Liver (tissue), 8 donors: ENCODE measurements at regions not wholly inside any gene's neighbourhood (a gene's known extent, or its start where the extent isn't known, plus 50 kb on each side); places are given as distances from the start of the nearest gene placed in this dataset.

ENCODE experiments used
- DNase-seq: peaks from one replicate; pipeline ENCODE4 v3.0.0-alpha.2; 2017; ENCODE audit warnings: low spot score
- H3K27ac ChIP-seq, 2 donors: one replicate each; pipeline ENCODE4 v1.7.0; 2013; ENCODE audit warnings: inconsistent platforms in 2 of 2, low read length in 2 of 2, control low read depth in 1 of 2, low read depth in 1 of 2, mild to moderate bottlenecking in 1 of 2
- H3K27me3 ChIP-seq, 4 donors: one replicate each; pipeline versions ENCODE4 v1.6.1 to v1.7.0; 2013; ENCODE audit warnings: low read length in 3 of 4, inconsistent platforms in 1 of 4, mild to moderate bottlenecking in 1 of 4, moderate library complexity in 1 of 4; ENCODE audit not compliant: control insufficient read depth in 4 of 4, insufficient read depth in 4 of 4
- H3K36me3 ChIP-seq, 4 donors: one replicate each; pipeline versions ENCODE4 v1.6.1 to v1.7.0; 2013; ENCODE audit warnings: low read length in 3 of 4, mild to moderate bottlenecking in 3 of 4, low read depth in 1 of 4, moderate library complexity in 1 of 4; ENCODE audit not compliant: control insufficient read depth in 4 of 4, insufficient read depth in 3 of 4
- H3K4me1 ChIP-seq, 4 donors: one replicate each; pipeline versions ENCODE4 v1.6.1 to v1.7.0; 2013; ENCODE audit warnings: low read length in 3 of 4, mild to moderate bottlenecking in 3 of 4, moderate library complexity in 1 of 4; ENCODE audit not compliant: control insufficient read depth in 4 of 4, insufficient read depth in 4 of 4
- H3K4me3 ChIP-seq, 3 donors: one replicate each; pipeline versions ENCODE4 v1.6.1 to v1.7.0; 2013; ENCODE audit warnings: low read length in 3 of 3, control low read depth in 1 of 3, low read depth in 1 of 3, mild to moderate bottlenecking in 1 of 3
- H3K9ac ChIP-seq, 2 donors: one replicate each; pipeline ENCODE4 v1.7.0; 2013; ENCODE audit warnings: low read length in 2 of 2, mild to moderate bottlenecking in 2 of 2, moderate library complexity in 2 of 2, control low read depth in 1 of 2, low read depth in 1 of 2
- H3K9me3 ChIP-seq, 4 donors: one replicate each; pipeline versions ENCODE4 v1.6.1 to v1.7.0; 2013; ENCODE audit warnings: low read length in 3 of 4; ENCODE audit not compliant: control insufficient read depth in 4 of 4
- ATF3 ChIP-seq: IDR thresholded peaks from 2 replicates; pipeline ENCODE4 v1.6.1; 2016; ENCODE audit warnings: antibody characterized with exemption
- CTCF ChIP-seq: fragments of 150-350 bp; IDR thresholded peaks from 2 replicates; pipeline ENCODE4 v1.5.1; 2017; ENCODE audit warnings: improper control_type of control experiment, low read depth, low read length; ENCODE audit not compliant: missing input control
- FOXA1 ChIP-seq: IDR thresholded peaks from 2 replicates; pipeline ENCODE4 v1.6.1; 2016; ENCODE audit warnings: antibody characterized with exemption
- FOXA2 ChIP-seq: IDR thresholded peaks from 2 replicates; pipeline ENCODE4 v1.6.1; 2016; ENCODE audit warnings: antibody characterized with exemption
- GABPA ChIP-seq, 2 donors: IDR thresholded peaks in 1 of 2; conservative IDR thresholded peaks in 1 of 2; 2 replicates each; pipeline ENCODE4 v1.6.1; 2016; ENCODE audit warnings: antibody characterized with exemption in 2 of 2, mild to moderate bottlenecking in 1 of 2, moderate library complexity in 1 of 2
- HNF4G ChIP-seq: IDR thresholded peaks from 2 replicates; pipeline ENCODE4 v1.6.1; 2016; ENCODE audit warnings: antibody characterized with exemption
- MAX ChIP-seq: IDR thresholded peaks from 2 replicates; pipeline ENCODE4 v1.6.1; 2016; ENCODE audit warnings: antibody characterized with exemption
- NR2F2 ChIP-seq: IDR thresholded peaks from 2 replicates; pipeline ENCODE4 v1.6.1; 2016; ENCODE audit warnings: antibody characterized with exemption
- RAD21 ChIP-seq, 2 donors: IDR thresholded peaks; 2 replicates each; pipeline ENCODE4 v1.6.1; 2016; ENCODE audit warnings: antibody characterized with exemption in 2 of 2, mild to moderate bottlenecking in 2 of 2
- REST ChIP-seq: IDR thresholded peaks from 2 replicates; pipeline ENCODE4 v1.6.1; 2016; ENCODE audit warnings: antibody characterized with exemption, mild to moderate bottlenecking
- RXRA ChIP-seq, 2 donors: IDR thresholded peaks; 2 replicates each; pipeline ENCODE4 v1.6.1; 2017 to 2018; ENCODE audit warnings: antibody characterized with exemption in 2 of 2, mild to moderate bottlenecking in 1 of 2
- TAF1 ChIP-seq: conservative IDR thresholded peaks from 2 replicates; pipeline ENCODE4 v1.6.1; 2016; ENCODE audit warnings: antibody characterized with exemption, mild to moderate bottlenecking
- YY1 ChIP-seq: IDR thresholded peaks from 2 replicates; pipeline ENCODE4 v1.6.1; 2016; ENCODE audit warnings: antibody characterized with exemption, mild to moderate bottlenecking
- ZBTB33 ChIP-seq: IDR thresholded peaks from 2 replicates; pipeline ENCODE4 v1.6.1; 2016; ENCODE audit warnings: antibody characterized with exemption
- whole genome bisulfite sequencing: extraction: QIAGEN DNeasy Blood & Tissue Kit; methylation state at CpG from one replicate; pipeline ENCODE4 v1.1.7; 2013; 5-methylcytosine and 5-hydroxymethylcytosine counted together
- donor health status: healthy.
- donor health status: healthy.
- donor health status: healthy.
- donor health status: healthy.
- donor health status: healthy.

- whole genome bisulfite sequencing, result 58% methylated on average over 4 of the region's 4 CpGs
- Histone ChIP-seq H3K27me3 (no peaks in the 10 kb centered on the region), H3K9me3 (no peaks in the 10 kb centered on the region), H3K9ac (no peak overlapping the region), H3K36me3 (no peaks in the 10 kb centered on the region), H3K27ac (no peak overlapping the region), H3K4me1 (no peaks in the 10 kb centered on the region), H3K4me3 (no peak overlapping the region)
- DNase-seq, result no peak
- TF ChIP-seq TAF1 (no peak), FOXA1 (no peak), RAD21 (IDR thresholded peaks at IDR 0.05) (no peak), CTCF (no peak)
These were observed 320.9 kb upstream of the RASGRP1 start for GRCh38 chr15:38885471-38885952.

- Histone ChIP-seq H3K36me3 (no peaks in the 10 kb centered on the region), H3K9ac (no peak overlapping the region), H3K27me3 (no peaks in the 10 kb centered on the region), H3K4me3 (no peak overlapping the region), H3K27ac (no peak overlapping the region), H3K9me3 (no peaks in the 10 kb centered on the region), H3K4me1 (no peaks in the 10 kb centered on the region)
- 79% methylated on average over 2 of the region's 2 CpGs for WGBS
- no peak for DNase-seq
- no peak for TF ChIP-seq ZBTB33
These were observed 321.9 kb upstream of the RASGRP1 start for GRCh38 chr15:38886315-38887163.

- no peaks in the 10 kb centered on the region for H3K36me3 ChIP-seq
- H3K9ac ChIP-seq, result no peak overlapping the region
- no peaks in the 10 kb centered on the region for H3K9me3 ChIP-seq
- WGBS, result 89% methylated on average over 5 of the region's 5 CpGs
- H3K4me3 ChIP-seq, result no peak overlapping the region
- no peaks in the 10 kb centered on the region for H3K27me3 ChIP-seq
- H3K4me1 ChIP-seq, result no peaks in the 10 kb centered on the region
- no peak for DNase-seq
- no peak overlapping the region for H3K27ac ChIP-seq
- TF ChIP-seq RAD21 (IDR thresholded peaks at IDR 0.05) (no peak), TAF1 (no peak), RXRA (IDR thresholded peaks at IDR 0.05) (no peak), GABPA (IDR thresholded peaks at IDR 0.05 in 1 of 2, conservative IDR thresholded peaks at IDR 0.05 in 1 of 2) (no peak), REST (no peak), HNF4G (no peak), FOXA1 (no peak), ZBTB33 (no peak), YY1 (no peak), MAX (no peak), FOXA2 (no peak), NR2F2 (no peak), ATF3 (no peak)
These were observed 324.1 kb upstream of the RASGRP1 start for GRCh38 chr15:38888701-38889221.
